Osteoblast (primary cell): ENCODE measurements at regions not wholly inside any gene's neighbourhood (a gene's known extent, or its start where the extent isn't known, plus 50 kb on each side); places are given as distances from the start of the nearest gene placed in this dataset.
A peak's percentile ranks its signal among the peaks of the same experiment; 100 is the strongest.

Source experiments
- DNase-seq: peaks from one replicate; pipeline ENCODE4 v3.0.0; 2011; ENCODE audit warnings: low spot score, mixed read lengths; ENCODE audit not compliant: insufficient read length; ENCODE audit errors: missing footprints
- H2AFZ ChIP-seq: 2 replicates; pipeline ENCODE4 v1.6.0; 2011; ENCODE audit warnings: mild to moderate bottlenecking, low read length
- H3K27ac ChIP-seq: 2 replicates; pipeline ENCODE4 v1.5.1; 2011; ENCODE audit warnings: mild to moderate bottlenecking, low read depth, low read length, moderate library complexity
- H3K27me3 ChIP-seq: 2 replicates; pipeline ENCODE4 v1.6.0; 2012; ENCODE audit warnings: mild to moderate bottlenecking, control low read depth, inconsistent platforms, low read length, moderate library complexity; ENCODE audit not compliant: insufficient read depth
- H3K36me3 ChIP-seq: 2 replicates; pipeline ENCODE4 v1.5.1; 2011; ENCODE audit warnings: mild to moderate bottlenecking, low read length, control low read depth, moderate library complexity; ENCODE audit not compliant: insufficient read depth
- H3K4me1 ChIP-seq: 2 replicates; pipeline ENCODE4 v1.5.1; 2011; ENCODE audit warnings: mild to moderate bottlenecking, low read length, control low read depth, moderate library complexity; ENCODE audit not compliant: insufficient read depth
- H3K4me2 ChIP-seq: 2 replicates; pipeline ENCODE4 v1.6.0; 2011; ENCODE audit warnings: mild to moderate bottlenecking, low read length; ENCODE audit not compliant: insufficient read depth
- H3K4me3 ChIP-seq: fragments of 200-600 bp; sonication (generic); 3 replicates; pipeline ENCODE4 v1.5.1; 2012; ENCODE audit warnings: mild to moderate bottlenecking, low read length, inconsistent platforms; ENCODE audit not compliant: insufficient read depth
- H3K79me2 ChIP-seq: 2 replicates; pipeline ENCODE4 v1.6.0; 2012; ENCODE audit warnings: mild to moderate bottlenecking, low read length, control low read depth, inconsistent platforms; ENCODE audit not compliant: insufficient read depth
- H3K9me3 ChIP-seq: 2 replicates; pipeline ENCODE4 v1.5.1; 2011; ENCODE audit warnings: low read depth, low read length, control low read depth
- H4K20me1 ChIP-seq: 2 replicates; pipeline ENCODE4 v1.6.0; 2012; ENCODE audit warnings: mild to moderate bottlenecking, low read length, control low read depth; ENCODE audit not compliant: insufficient read depth
- CTCF ChIP-seq: IDR thresholded peaks from 2 replicates; pipeline ENCODE4 v1.5.1; 2011; ENCODE audit warnings: mild to moderate bottlenecking, low read depth, low read length, moderate library complexity; ENCODE audit errors: extremely low read depth

GRCh38 chr4:10873809-10874208 is 189.2 kb upstream of the CLNK start:
- Histone ChIP-seq H3K4me1 (no peaks in the 10 kb centered on the region), H3K9me3 (no peaks in the 10 kb centered on the region), H3K4me3 (no peak overlapping the region), H3K36me3 (no peaks in the 10 kb centered on the region), H3K79me2 (no peaks in the 10 kb centered on the region), H3K27ac (no peak overlapping the region), H4K20me1 (no peaks in the 10 kb centered on the region), H3K27me3 (no peaks in the 10 kb centered on the region), H2AFZ (no peak overlapping the region), H3K4me2 (no peak overlapping the region)
- TF ChIP-seq CTCF = no peak
- DNase-seq = no peak

- Histone ChIP-seq H2AFZ (no peak overlapping the region), H3K4me1 (no peaks in the 10 kb centered on the region), H4K20me1 (no peaks in the 10 kb centered on the region), H3K36me3 (no peaks in the 10 kb centered on the region), H3K9me3 (no peaks in the 10 kb centered on the region), H3K4me3 (no peak overlapping the region), H3K79me2 (no peaks in the 10 kb centered on the region), H3K27ac (no peak overlapping the region), H3K27me3 (no peaks in the 10 kb centered on the region), H3K4me2 (no peak overlapping the region)
- TF ChIP-seq CTCF = no peak
- no peak for DNase-seq
Observed at GRCh38 chr4:10872833-10873517, 188.4 kb upstream of the CLNK start.

GRCh38 chr4:10866666-10867065 is 182.1 kb upstream of the CLNK start:
- TF ChIP-seq CTCF = no peak
- peak; percentile 32 for DNase-seq
- Histone ChIP-seq H3K27me3 (no peaks in the 10 kb centered on the region), H3K4me2 (no peak overlapping the region), H3K4me1 (no peaks in the 10 kb centered on the region), H3K27ac (no peak overlapping the region), H3K36me3 (no peaks in the 10 kb centered on the region), H3K79me2 (no peaks in the 10 kb centered on the region), H3K4me3 (no peak overlapping the region), H4K20me1 (no peaks in the 10 kb centered on the region), H3K9me3 (no peaks in the 10 kb centered on the region), H2AFZ (no peak overlapping the region)

GRCh38 chr4:10861036-10861435 is 176.5 kb upstream of the CLNK start:
- Histone ChIP-seq H3K27ac (no peak overlapping the region), H3K27me3 (no peaks in the 10 kb centered on the region), H3K9me3 (no peaks in the 10 kb centered on the region), H3K79me2 (no peaks in the 10 kb centered on the region), H3K36me3 (no peaks in the 10 kb centered on the region), H3K4me1 (no peaks in the 10 kb centered on the region), H3K4me2 (no peak overlapping the region), H4K20me1 (no peaks in the 10 kb centered on the region), H3K4me3 (no peak overlapping the region), H2AFZ (no peak overlapping the region)
- DNase-seq = peak; percentile 21
- no peak for TF ChIP-seq CTCF
